NCI-H146 treated with DMSO at 0.1 percent for 48 hours (cell line): ENCODE measurements at regions not wholly inside any gene's neighbourhood (a gene's known extent, or its start where the extent isn't known, plus 50 kb on each side); places are given as distances from the start of the nearest gene placed in this dataset.
"Not testable (repeated sequence)": the region's sequence is repeated elsewhere in the genome, so short reads cannot be mapped to it uniquely, and the experiment has no call there.

Source experiments
- DNase-seq: peaks from one replicate; lab custom pipeline; 2025; ENCODE audit not compliant: unreplicated experiment; lab: John Stamatoyannopoulos, UW

DNA sequence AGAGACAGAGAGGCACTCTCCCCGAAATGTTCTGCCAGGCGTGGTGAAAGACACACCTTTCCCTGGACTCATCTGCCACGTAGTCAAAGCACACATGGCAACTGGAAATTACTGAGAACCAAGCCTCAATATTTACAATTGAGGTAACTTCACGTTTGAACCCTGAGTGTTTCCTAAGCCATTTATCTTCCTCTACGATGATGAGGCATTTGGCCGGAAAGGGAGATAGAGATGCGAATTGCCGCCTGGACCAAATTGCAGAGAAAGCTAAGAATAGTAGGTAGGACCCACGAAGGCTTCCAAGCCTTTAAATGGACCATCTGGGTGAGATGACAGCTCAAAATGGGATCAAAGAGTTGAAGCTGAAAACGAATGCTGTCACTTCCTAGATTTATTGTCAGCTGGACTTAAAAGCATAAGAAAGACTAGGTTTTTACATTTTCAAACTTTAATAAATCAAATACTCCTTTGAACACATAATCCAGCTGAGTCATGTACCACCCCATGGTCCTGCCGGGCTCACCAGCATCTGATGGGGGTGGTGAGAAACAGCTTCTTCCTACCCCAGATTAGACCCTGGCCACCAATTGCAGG is 135.6 kb upstream of the LYZL2 start:
- DNase-seq: no peak

DNA sequence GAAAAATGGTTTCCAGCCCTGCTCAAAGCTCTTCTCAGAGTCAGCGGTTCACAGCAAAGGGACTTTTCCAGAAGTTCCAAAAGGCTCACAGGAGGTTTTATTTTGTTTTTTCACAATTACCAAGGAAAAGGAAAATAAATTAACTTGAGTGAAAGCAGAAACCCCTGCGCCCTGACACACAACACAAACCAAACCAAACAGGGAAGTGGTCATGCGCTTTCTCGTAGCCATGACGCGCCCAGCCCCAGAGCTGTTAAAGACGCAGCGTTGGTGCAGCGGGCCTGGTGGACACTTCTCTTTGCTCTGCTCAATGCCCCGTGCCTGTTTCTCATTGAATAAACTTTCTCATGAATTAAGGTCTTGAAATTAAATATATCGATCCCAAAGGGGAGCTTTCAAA is 134.4 kb upstream of the LYZL2 start:
- no peak for DNase-seq

DNA sequence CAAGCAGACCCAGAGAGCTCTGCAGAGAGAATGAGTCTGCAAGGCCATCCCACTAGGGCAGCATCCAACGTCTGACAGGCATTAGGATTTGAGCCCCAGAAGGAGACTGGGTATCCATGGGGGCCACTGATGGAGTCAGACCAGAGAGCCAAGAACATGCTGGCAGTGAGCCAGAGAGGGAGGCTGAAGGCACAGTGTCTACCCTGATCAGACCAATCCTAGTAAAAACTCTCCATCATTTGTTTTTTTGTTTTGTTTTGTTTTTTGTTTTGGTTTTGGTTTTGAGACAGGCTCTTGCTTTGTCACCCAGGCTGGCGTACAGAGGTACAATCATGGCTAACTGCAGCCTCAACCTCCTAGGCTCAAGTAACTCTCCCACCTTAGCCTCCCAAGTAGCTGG is 133.1 kb upstream of the LYZL2 start:
- no peak for DNase-seq

GRCh38 chr10:30759423-30759822 is 129.9 kb upstream of the LYZL2 start:
- DNase-seq: no peak

DNA sequence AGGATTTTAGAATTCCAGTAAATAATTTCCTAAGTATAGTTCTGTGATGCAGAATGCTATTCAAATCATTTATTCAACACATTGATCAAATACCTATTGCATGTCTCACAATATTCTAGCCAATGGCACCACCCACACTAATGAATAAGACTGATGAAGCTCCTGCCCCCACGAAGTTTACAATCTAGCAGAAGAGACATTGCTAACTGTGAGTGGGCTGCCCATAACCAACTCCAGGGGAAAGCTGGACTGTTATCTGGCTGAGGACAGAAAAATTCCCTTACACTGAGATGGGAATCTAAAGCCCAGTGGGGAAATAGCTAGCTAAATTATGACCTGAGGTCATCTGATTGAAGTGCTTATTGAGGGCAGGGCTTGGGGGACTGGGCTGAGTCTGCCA is 128.8 kb upstream of the LYZL2 start:
- no peak for DNase-seq

DNA sequence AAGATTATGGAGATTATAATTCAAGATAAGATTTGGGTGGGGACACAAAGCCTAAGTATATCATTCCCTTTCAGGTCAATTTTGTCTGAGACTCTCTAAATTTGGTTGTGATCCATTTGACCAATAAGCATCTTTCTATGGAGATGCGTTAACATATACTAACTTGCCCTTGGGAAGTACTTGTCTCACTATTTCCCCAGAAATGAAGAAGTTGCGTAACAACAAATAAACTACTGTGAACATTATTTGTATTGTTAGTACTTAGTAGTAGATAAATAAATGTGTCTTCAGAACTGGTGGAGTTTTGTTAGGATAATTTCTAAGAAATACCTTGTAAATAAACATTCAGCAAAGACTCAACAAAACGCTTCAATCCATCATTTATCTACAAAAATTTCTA is 127.3 kb upstream of the LYZL2 start:
- no peak for DNase-seq

GRCh38 chr10:30756151-30756550 is 126.6 kb upstream of the LYZL2 start:
- no peak for DNase-seq

DNA sequence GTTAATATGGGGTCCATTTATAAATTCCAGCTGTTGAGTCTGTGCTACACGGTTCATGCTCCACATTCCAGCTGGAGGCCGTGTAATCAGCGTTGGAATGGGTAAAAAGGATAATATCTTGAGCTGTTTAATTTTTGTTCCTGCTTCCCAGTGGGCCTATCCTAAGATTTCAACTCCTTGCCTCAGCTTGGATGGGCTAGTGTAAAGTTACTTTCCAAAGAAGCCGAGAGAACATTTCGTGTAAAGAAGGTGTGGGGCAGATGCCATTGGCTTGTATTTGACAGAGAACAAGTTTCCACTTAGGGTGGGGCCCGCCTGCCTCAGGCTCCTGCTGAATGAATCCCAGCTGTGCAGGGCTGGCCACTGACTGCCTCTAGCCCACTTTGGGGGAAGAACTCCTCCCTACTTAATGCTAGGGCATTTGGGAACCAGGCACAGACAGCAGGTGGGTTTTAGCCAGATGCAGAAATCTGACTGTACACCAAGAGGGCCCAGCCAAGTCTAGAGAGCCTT is 125.9 kb upstream of the LYZL2 start:
- DNase-seq: no peak

DNA sequence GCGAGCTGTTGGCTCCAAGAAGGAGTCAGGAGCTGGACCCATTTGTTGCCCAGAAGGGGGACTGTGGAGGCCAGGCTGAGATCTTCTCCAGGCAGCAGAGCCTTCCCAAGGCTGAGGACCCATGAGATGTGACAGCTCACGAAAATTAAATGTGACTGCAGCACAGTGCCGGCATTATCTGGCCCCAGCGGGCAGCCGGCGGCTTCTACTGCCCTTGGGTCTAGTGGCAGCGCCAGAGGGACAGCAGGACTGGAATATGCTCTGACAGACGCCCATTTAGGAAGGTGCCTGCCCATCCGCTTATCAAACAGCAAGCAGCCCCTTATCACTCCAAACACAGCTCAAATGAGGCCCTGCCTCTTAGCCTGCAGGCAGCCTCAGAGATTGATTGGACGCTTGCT is 122.9 kb upstream of the LYZL2 start:
- no peak for DNase-seq

DNA sequence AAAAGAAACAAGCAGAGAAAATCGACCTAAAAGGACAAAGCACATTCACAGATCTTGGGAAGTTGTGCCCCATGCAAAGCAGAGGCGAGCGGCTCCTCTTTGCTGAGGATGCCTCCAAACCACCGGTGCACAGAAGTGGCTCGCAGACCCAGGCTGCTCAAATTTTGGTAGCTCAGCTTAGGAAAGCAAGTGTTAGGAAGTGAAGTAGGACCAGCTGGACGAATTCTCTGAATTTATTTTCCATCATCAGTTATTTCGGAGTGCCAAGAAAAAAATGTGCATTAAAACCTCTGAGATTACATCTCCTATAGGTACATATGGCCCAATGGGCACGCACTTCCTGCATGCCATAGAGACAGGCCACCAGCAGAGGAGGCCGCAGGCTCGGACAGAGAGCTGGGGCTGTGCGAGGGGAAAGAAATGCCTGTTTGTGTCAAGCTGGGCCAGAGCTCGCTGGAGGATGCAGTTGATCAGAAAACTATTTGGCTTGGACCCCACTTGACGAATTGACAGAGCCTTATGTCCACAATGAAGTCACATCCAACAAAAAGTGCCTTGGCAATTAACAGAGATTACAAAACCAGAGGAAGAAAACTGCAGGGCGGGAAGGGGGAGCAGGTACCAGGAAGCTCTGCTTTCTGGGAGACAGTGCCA is 122.3 kb upstream of the LYZL2 start:
- no peak for DNase-seq

DNA sequence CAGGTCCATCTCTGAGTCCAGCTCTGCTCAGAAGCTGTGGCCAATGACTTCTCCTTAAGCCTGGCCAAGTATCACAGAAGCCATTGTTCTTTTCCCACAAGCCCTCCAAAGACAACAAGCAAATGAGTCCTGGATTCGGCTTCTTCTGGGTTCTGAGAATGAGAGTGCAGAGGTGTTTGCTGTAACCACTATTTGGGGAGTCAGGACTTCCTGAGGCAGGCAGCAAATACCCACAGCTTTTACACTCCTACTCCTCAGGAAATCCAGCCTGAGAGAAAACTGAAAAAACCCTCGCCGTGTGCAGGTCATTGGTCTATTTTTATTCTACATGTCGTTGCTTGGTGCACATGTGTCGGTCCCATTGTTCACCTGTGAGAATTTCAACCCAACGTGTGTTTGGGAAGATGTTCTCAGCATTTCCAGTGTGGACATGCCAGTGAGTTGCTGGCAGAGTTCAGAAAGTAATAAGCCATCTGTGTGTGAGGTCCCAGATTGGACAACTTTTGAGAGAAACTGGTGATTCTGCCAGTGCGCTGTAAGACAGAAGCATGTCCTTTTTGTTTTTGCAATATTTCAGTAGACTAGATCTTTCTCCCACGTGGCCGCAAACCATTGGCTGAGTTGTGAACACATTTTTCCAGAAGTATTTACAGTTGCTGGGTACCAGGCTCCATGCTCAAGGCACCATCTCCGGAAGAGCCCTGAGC is 121.6 kb upstream of the LYZL2 start:
- DNase-seq: no peak

- DNase-seq: no peak
Observed at GRCh38 chr10:30749385-30749784, 119.8 kb upstream of the LYZL2 start.

- DNase-seq: no peak
Observed at GRCh38 chr10:30748152-30748973, 118.8 kb upstream of the LYZL2 start.

DNA sequence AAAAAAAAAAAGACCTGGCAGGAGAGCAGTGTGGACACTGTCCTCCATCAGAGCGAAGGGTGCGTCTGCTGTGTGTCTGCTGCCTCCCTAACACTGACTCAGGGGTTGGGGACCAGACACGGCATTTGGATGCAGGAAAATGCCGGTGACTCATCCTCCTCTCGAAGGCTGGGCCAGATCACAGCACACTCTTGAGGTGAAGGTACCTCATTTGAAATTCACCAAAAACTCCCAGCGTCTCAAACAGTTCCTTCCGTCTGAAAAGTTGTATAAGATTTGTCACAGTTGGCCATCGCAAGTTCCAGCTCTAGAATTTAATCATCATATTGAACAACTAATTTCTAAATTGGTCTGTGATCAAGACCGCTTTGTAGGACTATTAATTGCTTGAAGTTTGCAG is 118.1 kb upstream of the LYZL2 start:
- DNase-seq: no peak

DNA sequence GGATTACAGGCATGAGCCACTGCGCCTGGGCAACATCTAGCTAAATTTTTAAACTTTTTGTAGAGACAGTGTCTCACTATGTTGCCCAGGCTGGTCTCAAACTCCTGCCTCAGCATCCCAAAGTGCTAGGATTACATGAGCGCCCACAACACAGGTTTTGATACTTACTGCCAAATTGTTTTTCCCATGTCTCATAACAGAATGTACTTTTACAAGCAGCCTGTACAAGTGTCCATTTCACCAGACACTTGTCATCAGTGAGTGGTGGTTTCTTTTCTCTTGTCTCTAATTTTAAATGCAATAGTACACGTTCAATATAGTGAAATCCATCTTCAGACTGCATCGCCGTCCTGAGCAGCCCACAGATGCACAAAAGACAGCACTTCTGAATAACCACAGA is 116.4 kb upstream of the LYZL2 start:
- no peak for DNase-seq

- DNase-seq: no peak
Observed at GRCh38 chr10:30744106-30744505, 114.6 kb upstream of the LYZL2 start.

GRCh38 chr10:30743586-30743985 is 114.0 kb upstream of the LYZL2 start:
- DNase-seq: no peak

- no peak for DNase-seq
Observed at GRCh38 chr10:30742471-30742870, 112.9 kb upstream of the LYZL2 start.

DNA sequence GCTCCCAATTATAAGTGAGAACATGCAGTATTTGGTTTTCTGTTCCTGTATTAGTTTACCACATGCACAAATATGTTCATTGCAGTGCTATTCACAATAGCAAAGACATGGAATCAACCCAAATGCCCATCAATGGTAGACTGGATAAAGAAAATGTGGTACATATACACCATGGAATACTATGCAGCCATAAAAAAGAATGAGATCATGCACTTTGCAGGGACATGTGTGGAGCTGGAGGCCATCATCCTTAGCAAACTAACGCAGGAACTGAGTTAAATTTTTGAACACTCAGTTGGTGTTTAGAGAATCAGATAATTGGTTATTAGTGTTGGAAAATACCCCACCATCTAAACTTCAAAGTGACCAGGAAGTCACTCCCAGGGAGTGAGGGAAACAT is 111.2 kb upstream of the LYZL2 start:
- not testable (repeated sequence) for DNase-seq

GRCh38 chr10:30738416-30738815 is 108.9 kb upstream of the LYZL2 start:
- DNase-seq: no peak

DNA sequence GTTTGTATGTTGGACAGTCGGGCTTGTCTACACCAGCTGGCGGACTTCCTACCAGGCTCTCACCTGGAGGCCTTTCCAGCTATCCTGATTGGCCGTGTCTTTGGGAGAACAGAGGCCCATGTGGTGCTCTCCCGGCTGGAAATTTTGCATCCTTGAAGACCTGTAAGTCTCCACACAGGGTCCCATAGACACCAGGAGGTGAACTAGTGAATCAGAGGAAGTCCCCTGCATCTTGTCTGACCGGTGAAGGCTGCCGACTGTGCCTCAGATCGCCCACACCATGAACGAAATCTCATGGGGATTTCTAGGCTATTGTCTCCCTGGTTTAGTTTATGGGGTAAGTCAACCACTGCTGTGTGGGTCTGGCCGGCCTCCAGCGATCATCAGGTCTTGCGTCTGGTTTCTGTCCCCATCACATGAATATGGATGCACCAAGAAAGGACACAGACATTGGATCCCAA is 108.4 kb upstream of the LYZL2 start:
- DNase-seq: no peak
